Posterior cingulate gyrus (tissue), 11 donors: ENCODE measurements at regions not wholly inside any gene's neighbourhood (a gene's known extent, or its start where the extent isn't known, plus 50 kb on each side); places are given as distances from the start of the nearest gene placed in this dataset.
"Not testable (repeated sequence)": the region's sequence is repeated elsewhere in the genome, so short reads cannot be mapped to it uniquely, and the experiment has no call there.

Experiments used
- DNase-seq, 10 donors: peaks; one replicate each; pipeline versions ENCODE4 v3.0.0 to v3.0.0-alpha.2; 2020 to 2021; ENCODE audit warnings: mixed read lengths in 3 of 10
- intact Hi-C: fragments of 100-400 bp; cut with DNase I; formaldehyde crosslinking; loops from one replicate; pipeline ENCODE4 v1.15.1; 2023

DNA sequence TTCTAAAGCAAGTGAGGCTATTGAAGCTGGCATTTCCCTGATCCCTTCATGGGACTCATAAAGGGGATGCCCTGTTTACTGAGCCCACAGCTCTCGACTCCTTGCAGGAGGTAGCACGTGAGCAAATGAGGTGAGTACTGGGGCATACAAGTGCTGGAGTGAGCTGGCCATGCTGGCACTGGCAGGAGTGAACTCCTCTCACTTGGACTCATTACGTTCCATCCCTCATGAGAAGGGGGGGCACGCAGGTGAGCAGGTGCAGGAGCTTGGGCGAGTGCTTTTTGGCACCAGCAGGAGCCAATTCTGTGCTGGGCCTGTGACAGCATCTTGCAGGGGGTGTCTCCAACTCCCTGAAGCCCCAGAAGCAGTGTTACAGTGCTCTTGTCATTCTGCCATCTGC lies 337.1 kb upstream of the CA10 start:
- DNase-seq = peak in 2 of 10 donors; percentile 39 to 59
- intact Hi-C loops = no loop called here

DNA sequence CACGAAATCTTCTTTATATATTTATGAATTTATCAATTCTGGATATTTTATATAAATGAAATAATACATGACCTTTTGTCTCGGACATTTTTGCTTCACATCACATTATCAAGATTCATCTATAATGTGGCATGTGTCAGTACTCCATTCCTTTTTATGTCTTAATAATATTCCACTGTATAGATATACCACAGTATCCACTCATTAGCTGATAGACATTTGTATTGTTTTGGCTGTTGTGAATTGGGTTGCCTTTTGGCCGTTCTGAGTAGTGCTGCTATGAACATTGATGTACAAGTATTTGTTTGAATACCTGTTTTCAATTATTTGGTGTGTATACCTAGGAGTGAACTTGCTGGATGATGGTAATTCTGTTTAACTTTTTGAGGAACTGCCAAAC lies 323.8 kb upstream of the CA10 start:
- intact Hi-C loops = no loop called here
- no peak for DNase-seq

DNA sequence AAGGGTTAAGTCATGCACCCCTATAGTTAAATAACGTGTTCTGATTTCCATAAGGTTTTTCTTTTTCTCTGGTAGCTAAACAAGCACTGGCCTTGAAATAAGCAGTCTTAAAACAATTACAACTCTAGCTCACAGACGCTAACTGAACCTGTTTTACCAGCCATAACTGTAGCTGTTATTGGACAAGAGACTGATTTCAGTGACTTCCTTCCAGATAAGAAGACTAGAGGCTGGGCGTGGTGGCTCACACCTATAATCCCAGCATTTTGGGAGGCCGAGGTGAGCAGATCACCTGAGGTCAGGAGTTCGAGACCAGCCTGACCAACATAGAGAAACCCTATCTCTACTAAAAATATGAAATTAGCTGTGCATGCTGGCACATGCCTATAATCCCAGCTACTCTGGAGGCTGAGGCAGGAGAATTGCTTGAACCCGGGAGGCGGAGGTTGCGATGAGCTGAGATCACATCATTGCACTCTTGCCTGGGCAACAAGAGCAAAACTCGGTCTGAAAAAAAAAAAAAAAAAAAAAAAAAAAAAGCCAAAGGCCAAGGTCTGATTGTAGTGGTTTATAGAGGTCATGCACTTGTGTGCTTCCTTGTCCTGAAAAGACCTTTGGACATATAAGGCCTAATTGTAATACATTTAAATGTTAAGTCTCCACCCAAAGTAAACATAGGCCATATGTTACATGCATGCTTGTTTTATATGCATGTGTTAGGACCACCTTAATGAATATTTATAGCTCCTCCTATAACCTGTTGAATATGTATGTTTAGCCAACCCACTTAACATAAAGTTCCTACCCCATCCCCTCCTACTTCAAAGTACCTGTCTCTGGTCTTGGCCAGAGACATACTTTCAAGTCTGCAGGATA lies 319.5 kb upstream of the CA10 start:
- intact Hi-C loops = no loop called here
- DNase-seq = no peak

- no peak for DNase-seq
- intact Hi-C loops = no loop called here
These were observed 318.3 kb upstream of the CA10 start for GRCh38 chr17:52476638-52477313.

GRCh38 chr17:52470553-52470952 lies 312.0 kb upstream of the CA10 start:
- no peak for DNase-seq
- intact Hi-C loops = no loop called here

DNA sequence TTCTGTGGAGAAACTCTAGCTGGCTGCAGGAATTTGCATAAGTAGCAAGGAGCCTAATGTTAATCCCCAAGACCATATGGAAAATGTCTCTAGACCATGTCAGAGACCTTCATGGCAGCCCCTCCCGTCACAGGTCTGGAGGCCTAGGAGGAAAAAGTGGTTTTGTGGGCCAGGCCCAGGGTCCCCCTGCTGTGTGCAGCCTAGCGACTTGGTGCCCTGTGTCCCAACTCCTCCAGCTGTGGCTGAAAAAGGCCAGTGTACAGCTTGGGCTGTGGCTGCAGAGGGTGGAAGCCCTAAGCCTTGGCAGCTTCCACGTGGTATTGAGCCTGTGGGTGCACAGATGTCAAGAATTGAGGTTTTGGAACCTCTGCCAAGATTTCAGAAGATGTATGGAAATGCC lies 306.9 kb upstream of the CA10 start:
- peak in 2 of 10 donors; percentile 42 to 61 for DNase-seq
- intact Hi-C loops = no loop called here

- intact Hi-C loops = no loop called here
- DNase-seq = no peak
These were observed 292.9 kb upstream of the CA10 start for GRCh38 chr17:52451294-52451861.

DNA sequence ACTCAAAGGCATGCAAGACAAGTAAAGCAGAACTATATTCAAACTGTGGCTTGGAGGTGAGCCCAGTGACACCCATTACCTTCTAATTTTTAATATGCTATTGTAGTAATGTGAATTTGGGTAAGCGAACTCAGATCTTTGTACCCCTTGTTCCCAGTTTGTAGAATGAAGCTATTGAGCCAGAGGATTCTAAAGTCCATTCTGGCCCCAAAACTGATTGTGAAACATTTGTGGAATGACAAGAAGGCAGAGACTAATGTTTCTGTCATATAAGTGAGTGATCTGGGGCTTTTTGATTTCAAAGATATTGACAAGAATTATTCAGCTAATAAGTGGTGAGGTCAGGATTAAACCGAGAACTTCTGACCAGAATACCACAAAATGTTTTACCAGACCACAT lies 283.8 kb upstream of the CA10 start:
- no peak for DNase-seq
- intact Hi-C loops = no loop called here

GRCh38 chr17:52420555-52421078 lies 262.1 kb upstream of the CA10 start:
- DNase-seq = no peak
- intact Hi-C loops = no loop called here

DNA sequence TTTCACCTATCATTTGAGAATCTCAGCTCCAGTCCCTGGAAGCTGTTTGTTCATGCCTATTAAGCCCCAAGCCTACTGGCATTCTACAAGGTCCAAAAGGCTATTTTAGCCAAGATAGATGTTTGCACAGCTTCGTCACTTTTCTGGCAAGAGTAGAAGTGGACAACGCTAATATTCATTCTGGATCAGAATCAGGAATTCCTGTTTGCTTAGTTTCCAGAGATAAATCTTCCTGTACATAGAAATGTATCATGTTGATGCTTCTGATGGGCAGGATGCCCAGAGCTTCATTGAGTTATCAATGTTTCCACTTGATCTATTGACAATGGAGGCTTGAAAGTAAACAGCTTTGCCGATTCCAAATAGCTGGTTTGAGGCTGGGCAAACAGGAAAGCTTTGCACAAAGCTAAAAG lies 260.7 kb upstream of the CA10 start:
- DNase-seq = peak in 1 of 10 donors; percentile 41
- intact Hi-C loops = no loop called here

GRCh38 chr17:52410781-52411180 lies 252.3 kb upstream of the CA10 start:
- DNase-seq = no peak
- intact Hi-C loops = no loop called here

GRCh38 chr17:52409222-52409621 lies 250.7 kb upstream of the CA10 start:
- intact Hi-C loops = not testable (repeated sequence)
- peak in 2 of 10 donors; percentile 24 to 30 for DNase-seq

DNA sequence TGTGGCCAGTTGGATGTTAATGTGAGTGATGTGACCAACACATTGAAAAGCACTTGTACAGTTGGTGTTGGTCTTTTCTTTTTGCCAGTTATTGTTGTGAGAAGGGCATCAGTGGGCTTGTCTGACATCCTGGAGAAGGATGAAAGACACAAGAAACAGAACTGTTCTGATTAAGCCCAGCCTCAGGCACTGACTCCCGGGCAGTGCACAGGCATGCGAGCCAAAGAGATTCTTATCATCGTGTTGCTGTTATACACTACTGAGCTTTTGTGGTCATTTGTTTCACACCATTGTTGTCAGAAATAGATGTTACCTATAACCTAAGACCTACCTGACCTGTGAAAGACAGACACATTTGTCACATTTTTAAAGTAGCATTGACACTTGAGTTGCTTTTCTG lies 236.8 kb upstream of the CA10 start:
- no peak for DNase-seq
- intact Hi-C loops = no loop called here

- intact Hi-C loops = no loop called here
- no peak for DNase-seq
These were observed 231.9 kb upstream of the CA10 start for GRCh38 chr17:52390422-52390821.

DNA sequence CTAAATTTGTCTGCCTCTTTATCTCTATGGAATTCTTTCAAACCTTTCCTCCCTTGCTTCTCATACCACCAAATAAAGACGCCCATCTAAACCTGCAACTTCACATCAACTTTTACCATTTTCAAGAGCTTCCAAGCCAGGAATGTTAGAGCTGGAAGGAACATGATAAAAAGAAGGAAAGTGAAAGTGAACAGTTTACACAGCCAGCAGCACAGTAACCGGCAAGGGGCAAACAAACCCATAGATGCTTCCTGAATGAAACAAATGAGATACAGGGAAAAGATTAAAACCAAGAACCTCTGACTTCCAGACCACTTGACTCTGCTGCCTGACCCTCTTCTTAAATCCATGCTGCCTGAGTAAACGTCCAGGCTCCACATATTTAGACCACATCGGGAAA lies 231.1 kb upstream of the CA10 start:
- DNase-seq = no peak
- intact Hi-C loops = no loop called here

DNA sequence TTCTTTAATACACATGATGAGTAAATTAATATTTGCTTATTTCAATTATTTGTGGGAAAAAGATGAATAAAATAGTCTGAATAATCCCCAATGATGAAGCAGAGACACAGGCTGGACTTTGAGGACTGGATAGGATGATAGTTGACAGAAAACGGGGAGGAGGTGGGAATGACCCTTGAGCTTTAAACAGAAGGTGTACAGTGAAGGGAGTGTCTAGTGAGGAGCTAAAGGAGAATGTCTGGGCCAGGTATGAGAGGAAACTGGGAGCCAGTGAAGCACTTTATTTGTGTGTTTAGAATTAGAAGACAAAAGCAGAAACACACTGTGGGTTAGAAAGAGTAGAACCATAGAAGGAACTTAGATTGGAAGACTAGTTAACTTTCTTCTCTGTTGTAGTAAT lies 230.4 kb upstream of the CA10 start:
- DNase-seq = no peak
- intact Hi-C loops = no loop called here

DNA sequence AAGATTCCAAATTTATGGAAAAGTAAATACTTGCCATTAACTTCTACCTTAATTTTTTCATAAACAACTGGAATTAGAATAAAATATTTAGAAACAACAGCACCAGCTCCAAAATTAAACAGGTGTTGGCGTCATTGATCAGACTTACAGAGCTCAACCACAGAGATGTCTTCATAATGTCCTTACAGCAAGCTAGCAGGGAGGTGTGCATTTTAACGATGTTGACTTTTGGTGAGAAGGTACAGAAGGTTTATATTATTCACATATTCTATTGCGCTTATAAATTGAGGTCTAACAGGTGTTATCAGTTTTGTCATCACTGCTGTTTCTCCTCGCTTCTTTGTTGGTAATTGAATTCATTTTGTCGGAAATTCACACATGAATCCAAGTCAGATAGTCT lies 226.2 kb upstream of the CA10 start:
- no peak for DNase-seq
- intact Hi-C loops = loop anchor here (5.0 kb wide), 1 partner anchor 1788 kb away; no protein-coding TSS in a partner anchor

- intact Hi-C loops = loop anchor here (5.0 kb wide), 1 partner anchor 1789 kb away; no protein-coding TSS in a partner anchor
- peak in 8 of 10 donors; percentile 17 to 90 (median 48) for DNase-seq
These were observed 225.1 kb upstream of the CA10 start for GRCh38 chr17:52383493-52384100.

DNA sequence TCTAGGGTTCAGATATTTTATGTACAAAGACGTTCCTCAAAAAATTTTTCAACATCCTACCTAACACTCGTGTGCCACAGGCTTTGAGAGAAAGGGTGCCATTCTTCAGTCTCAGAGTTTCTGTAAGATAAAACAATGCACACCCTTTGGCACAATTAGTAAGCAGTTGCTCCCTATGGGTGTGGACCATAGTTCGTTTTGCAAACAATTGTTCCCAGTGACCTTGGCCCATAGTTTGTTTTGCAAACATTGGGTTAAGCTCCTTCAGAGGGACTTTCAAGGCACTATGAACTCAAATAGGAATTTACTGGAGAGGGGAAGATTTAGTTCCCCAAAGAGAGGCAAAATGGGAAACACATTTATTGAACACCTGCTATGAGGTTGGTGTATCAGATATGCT lies 220.3 kb upstream of the CA10 start:
- intact Hi-C loops = no loop called here
- DNase-seq = no peak

DNA sequence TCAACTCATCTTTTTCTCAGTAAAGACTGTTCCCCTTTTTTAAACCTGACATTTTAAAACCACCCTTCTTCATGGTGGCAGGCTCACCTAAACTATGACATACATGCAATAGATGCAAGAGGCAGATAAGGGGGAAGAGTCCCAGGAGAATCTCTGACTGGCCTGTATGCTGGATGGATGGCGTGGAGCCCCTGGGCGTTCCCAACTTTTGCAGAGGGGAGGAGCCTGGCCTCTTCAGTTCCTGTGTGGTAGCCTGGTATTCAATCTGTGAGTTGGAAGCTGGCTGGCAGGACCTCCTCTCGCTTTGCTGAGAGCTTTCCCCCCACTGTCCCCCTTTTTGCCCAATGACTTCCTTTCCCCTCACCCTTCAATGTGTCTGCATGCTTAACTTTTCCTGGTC lies 217.6 kb upstream of the CA10 start:
- intact Hi-C loops = no loop called here

GRCh38 chr17:52368886-52369285 lies 210.4 kb upstream of the CA10 start:
- intact Hi-C loops = no loop called here
- DNase-seq = no peak

More for the DNA sequence above, 217.6 kb upstream of the CA10 start:
- peak in 1 of 10 donors; percentile 31 for DNase-seq
